HEK293 (cell line): ENCODE measurements at regions not wholly inside any gene's neighbourhood (a gene's known extent, or its start where the extent isn't known, plus 50 kb on each side); places are given as distances from the start of the nearest gene placed in this dataset.

Experiments
- ATF2 ChIP-seq: fragments of 450-650 bp; formaldehyde crosslinking; IDR thresholded peaks from 2 replicates; pipeline ENCODE4 v1.5.1; 2016; ENCODE audit warnings: missing biosample characterization, missing genetic modification characterization, low read depth
- BCL11B ChIP-seq: fragments of 450-650 bp; formaldehyde crosslinking; IDR thresholded peaks from 2 replicates; pipeline ENCODE4 v1.5.1; 2016; ENCODE audit warnings: low read depth, missing biosample characterization, missing genetic modification characterization
- GLI4 ChIP-seq: fragments of 450-650 bp; formaldehyde crosslinking; IDR thresholded peaks from 2 replicates; pipeline ENCODE4 v1.5.1; 2016; ENCODE audit warnings: missing biosample characterization, missing genetic modification characterization
- INSM2 ChIP-seq: fragments of 450-650 bp; formaldehyde crosslinking; IDR thresholded peaks from 2 replicates; pipeline ENCODE4 v1.5.1; 2016; ENCODE audit warnings: missing biosample characterization, missing genetic modification characterization
- KLF16 ChIP-seq: fragments of 450-650 bp; formaldehyde crosslinking; IDR thresholded peaks from 2 replicates; pipeline ENCODE4 v1.5.1; 2017; ENCODE audit warnings: missing biosample characterization, missing genetic modification characterization
- KLF8 ChIP-seq: fragments of 450-650 bp; formaldehyde crosslinking; IDR thresholded peaks from 2 replicates; pipeline ENCODE4 v1.5.1; 2016; ENCODE audit warnings: missing biosample characterization, missing genetic modification characterization
- MEIS1 ChIP-seq: sonication (generic); formaldehyde crosslinking; IDR thresholded peaks from 2 replicates; pipeline ENCODE4 v1.8.1; 2022; ENCODE audit warnings: missing genetic modification reagents, mild to moderate bottlenecking, borderline replicate concordance
- TSHZ1 ChIP-seq: fragments of 450-650 bp; formaldehyde crosslinking; IDR thresholded peaks from 2 replicates; pipeline ENCODE4 v1.5.1; 2016; ENCODE audit warnings: missing biosample characterization, missing genetic modification characterization, borderline replicate concordance
- ZBTB11 ChIP-seq: fragments of 450-650 bp; formaldehyde crosslinking; conservative IDR thresholded peaks from 2 replicates; pipeline ENCODE4 v1.5.1; 2016; ENCODE audit warnings: low read depth, missing biosample characterization, missing genetic modification characterization
- ZBTB20 ChIP-seq: fragments of 450-650 bp; formaldehyde crosslinking; IDR thresholded peaks from 2 replicates; pipeline ENCODE4 v1.5.1; 2016; ENCODE audit warnings: missing biosample characterization, missing genetic modification characterization
- ZBTB49 ChIP-seq: fragments of 450-650 bp; formaldehyde crosslinking; IDR thresholded peaks from 2 replicates; pipeline ENCODE4 v1.5.1; 2016; ENCODE audit warnings: missing biosample characterization, missing genetic modification characterization, low read depth
- ZNF132 ChIP-seq: fragments of 450-650 bp; formaldehyde crosslinking; IDR thresholded peaks from 2 replicates; pipeline ENCODE4 v1.5.1; 2017; ENCODE audit warnings: missing biosample characterization, missing genetic modification characterization, borderline replicate concordance
- ZNF138 ChIP-seq: fragments of 450-650 bp; formaldehyde crosslinking; IDR thresholded peaks from 2 replicates; pipeline ENCODE4 v1.5.1; 2016; ENCODE audit warnings: missing biosample characterization, missing genetic modification characterization, borderline replicate concordance
- ZNF146 ChIP-seq: fragments of 450-650 bp; formaldehyde crosslinking; IDR thresholded peaks from 2 replicates; pipeline ENCODE4 v1.5.1; 2016; ENCODE audit warnings: missing biosample characterization, missing genetic modification characterization
- ZNF175 ChIP-seq: fragments of 450-650 bp; formaldehyde crosslinking; IDR thresholded peaks from 2 replicates; pipeline ENCODE4 v1.5.1; 2016; ENCODE audit warnings: missing biosample characterization, missing genetic modification characterization
- ZNF18 ChIP-seq: fragments of 450-650 bp; formaldehyde crosslinking; IDR thresholded peaks from 2 replicates; pipeline ENCODE4 v1.5.1; 2016; ENCODE audit warnings: missing biosample characterization, missing genetic modification characterization
- ZNF184 ChIP-seq: fragments of 450-650 bp; IDR thresholded peaks from 2 replicates; pipeline ENCODE4 v1.5.1; 2018; ENCODE audit warnings: missing biosample characterization, mild to moderate bottlenecking, missing genetic modification characterization
- ZNF223 ChIP-seq: fragments of 450-650 bp; formaldehyde crosslinking; IDR thresholded peaks from 2 replicates; pipeline ENCODE4 v1.5.1; 2016; ENCODE audit warnings: missing biosample characterization, missing genetic modification characterization
- ZNF350 ChIP-seq: fragments of 450-650 bp; formaldehyde crosslinking; IDR thresholded peaks from 2 replicates; pipeline ENCODE4 v1.5.0; 2017; ENCODE audit warnings: missing biosample characterization, mild to moderate bottlenecking, missing genetic modification characterization
- ZNF548 ChIP-seq: fragments of 450-650 bp; formaldehyde crosslinking; IDR thresholded peaks from 2 replicates; pipeline ENCODE4 v1.5.1; 2016; ENCODE audit warnings: missing biosample characterization, missing genetic modification characterization
- ZNF600 ChIP-seq: fragments of 450-650 bp; formaldehyde crosslinking; IDR thresholded peaks from 2 replicates; pipeline ENCODE4 v1.5.1; 2016; ENCODE audit warnings: missing biosample characterization, missing genetic modification characterization
- ZNF624 ChIP-seq: fragments of 450-650 bp; formaldehyde crosslinking; IDR thresholded peaks from 2 replicates; pipeline ENCODE4 v1.5.1; 2017; ENCODE audit warnings: missing biosample characterization, missing genetic modification characterization
- ZNF768 ChIP-seq: fragments of 450-650 bp; formaldehyde crosslinking; IDR thresholded peaks from 2 replicates; pipeline ENCODE4 v1.5.1; 2018; ENCODE audit warnings: missing biosample characterization, mild to moderate bottlenecking, missing genetic modification characterization
- ZNF785 ChIP-seq: fragments of 450-650 bp; formaldehyde crosslinking; IDR thresholded peaks from 2 replicates; pipeline ENCODE4 v1.5.1; 2016; ENCODE audit warnings: missing biosample characterization, missing genetic modification characterization
- ZNF843 ChIP-seq: fragments of 450-650 bp; formaldehyde crosslinking; IDR thresholded peaks from 2 replicates; pipeline ENCODE4 v1.5.1; 2016; ENCODE audit warnings: missing biosample characterization, missing genetic modification characterization
- ZSCAN16 ChIP-seq: fragments of 450-650 bp; formaldehyde crosslinking; IDR thresholded peaks from 2 replicates; pipeline ENCODE4 v1.5.1; 2016; ENCODE audit warnings: missing biosample characterization, missing genetic modification characterization

GRCh38 chr5:77853353-77853907 lies 77.3 kb upstream of the TBCA start (continued):
- TF ChIP-seq BCL11B (tag by site-specific recombination) (peak; percentile 89), ZNF175 (tag by site-specific recombination) (no peak), ZBTB49 (tag by site-specific recombination) (no peak), ZNF184 (no peak), ZNF350 (tag by site-specific recombination) (no peak), ZNF785 (tag by site-specific recombination) (no peak), ZNF18 (tag by site-specific recombination) (peak; percentile 88), ATF2 (no peak; the same call in 1 of the 2 replicates), ZBTB20 (tag by site-specific recombination) (0 out of 2 replicates have a peak, but pooled peaks have one; percentile 21), MEIS1 (CRISPR knock-in tag) (no peak), ZSCAN16 (tag by site-specific recombination) (no peak), KLF8 (tag by site-specific recombination) (no peak), TSHZ1 (no peak; the same call in 1 of the 2 replicates), INSM2 (tag by site-specific recombination) (no peak), KLF16 (tag by site-specific recombination) (no peak), ZNF138 (tag by site-specific recombination) (no peak), ZNF624 (no peak), ZNF600 (tag by site-specific recombination) (no peak), ZBTB11 (tag by site-specific recombination) (no peak), ZNF223 (no peak), ZNF843 (tag by site-specific recombination) (peak; percentile 97), GLI4 (no peak), ZNF768 (tag by site-specific recombination) (no peak), ZNF548 (tag by site-specific recombination) (no peak), ZNF132 (no peak), ZNF146 (no peak)
